HG03469 (cell line): ENCODE measurements at regions not wholly inside any gene's neighbourhood (a gene's known extent, or its start where the extent isn't known, plus 50 kb on each side); places are given as distances from the start of the nearest gene placed in this dataset.

ENCODE experiments used
- ATAC-seq: cut with Tn5 transposase; IDR thresholded peaks from one replicate; pipeline ENCODE4 v1.9.1; 2021; ENCODE audit warnings: mild to moderate bottlenecking, moderate library complexity, moderate number of reproducible peaks; ENCODE audit not compliant: unreplicated experiment

GRCh38 chr15:92304223-92304975, 89.3 kb upstream of the ST8SIA2 start:
- ATAC-seq, result no peak

GRCh38 chr15:92305343-92305742, 88.3 kb upstream of the ST8SIA2 start:
- ATAC-seq, result no peak

GRCh38 chr15:92306663-92307062, 87.0 kb upstream of the ST8SIA2 start:
- ATAC-seq, result no peak

GRCh38 chr15:92315144-92315543, 78.5 kb upstream of the ST8SIA2 start:
- ATAC-seq, result no peak

GRCh38 chr15:92315595-92316211, 78.0 kb upstream of the ST8SIA2 start:
- no peak for ATAC-seq

- ATAC-seq, result no peak
Observed at GRCh38 chr15:92316586-92317295, 76.9 kb upstream of the ST8SIA2 start.

- ATAC-seq, result no peak
Observed at GRCh38 chr15:92320012-92320699, 73.5 kb upstream of the ST8SIA2 start.

- no peak for ATAC-seq
Observed at GRCh38 chr15:92322566-92323355, 70.9 kb upstream of the ST8SIA2 start.

- ATAC-seq, result no peak
Observed at GRCh38 chr15:92323525-92323924, 70.2 kb upstream of the ST8SIA2 start.

- ATAC-seq, result no peak
Observed at GRCh38 chr15:92324101-92324963, 69.3 kb upstream of the ST8SIA2 start.

GRCh38 chr15:92326236-92326635, 67.4 kb upstream of the ST8SIA2 start:
- ATAC-seq, result no peak

- no peak for ATAC-seq
Observed at GRCh38 chr15:92327033-92327432, 66.6 kb upstream of the ST8SIA2 start.

GRCh38 chr15:92328207-92328606, 65.5 kb upstream of the ST8SIA2 start:
- ATAC-seq, result no peak

GRCh38 chr15:92332125-92332899, 61.4 kb upstream of the ST8SIA2 start:
- ATAC-seq, result no peak

GRCh38 chr15:92333709-92334108, 60.0 kb upstream of the ST8SIA2 start:
- no peak for ATAC-seq

GRCh38 chr15:92336419-92336987, 57.2 kb upstream of the ST8SIA2 start:
- ATAC-seq, result no peak

GRCh38 chr15:92339361-92339760, 54.3 kb upstream of the ST8SIA2 start:
- ATAC-seq, result no peak
